Kidney (tissue), 13 donors: ENCODE measurements at regions not wholly inside any gene's neighbourhood (a gene's known extent, or its start where the extent isn't known, plus 50 kb on each side); places are given as distances from the start of the nearest gene placed in this dataset.

Experiments
- DNase-seq, 5 donors: peaks; one replicate each; pipeline ENCODE4 v3.0.0-alpha.2; 2013 to 2020
- FAIRE-seq: peaks from 2 replicates; lab custom pipeline; 2012; peaks lifted over from hg19 to GRCh38; lab: Jason Lieb, UNC
- H3K27ac ChIP-seq, 2 donors: one replicate each; pipeline ENCODE4 v1.7.0; 2013; ENCODE audit warnings: low read depth in 2 of 2, low read length in 2 of 2, inconsistent platforms in 1 of 2
- H3K27me3 ChIP-seq: one replicate; pipeline ENCODE4 v1.7.1; 2013; ENCODE audit warnings: low read length, inconsistent platforms; ENCODE audit not compliant: control insufficient read depth, insufficient read depth
- H3K36me3 ChIP-seq, 3 donors: one replicate each; pipeline versions ENCODE4 v1.7.0 to v1.7.1; 2013; ENCODE audit warnings: low read length in 3 of 3, control low read depth in 1 of 3, inconsistent platforms in 1 of 3; ENCODE audit not compliant: insufficient read depth in 3 of 3, control insufficient read depth in 2 of 3
- H3K4me1 ChIP-seq, 3 donors: one replicate each; pipeline versions ENCODE4 v1.7.0 to v1.7.1; 2013; ENCODE audit warnings: low read length in 3 of 3, inconsistent platforms in 1 of 3, low read depth in 1 of 3; ENCODE audit not compliant: control insufficient read depth in 2 of 3, insufficient read depth in 2 of 3
- H3K4me3 ChIP-seq, 3 donors: one replicate each; pipeline versions ENCODE4 v1.7.0 to v1.8.1; 2013; ENCODE audit warnings: low read length in 3 of 3, control low read depth in 1 of 3, inconsistent platforms in 1 of 3
- H3K9ac ChIP-seq, 3 donors: one replicate each; pipeline versions ENCODE4 v1.7.0 to v1.7.1; 2013; ENCODE audit warnings: low read length in 3 of 3, control low read depth in 1 of 3, inconsistent platforms in 1 of 3
- H3K9me3 ChIP-seq, 3 donors: one replicate each; pipeline versions ENCODE4 v1.7.0 to v1.7.1; 2013; ENCODE audit warnings: low read length in 3 of 3, control low read depth in 1 of 3, inconsistent platforms in 1 of 3; ENCODE audit not compliant: control insufficient read depth in 2 of 3, insufficient read depth in 1 of 3
- CTCF ChIP-seq: IDR thresholded peaks from 3 replicates; pipeline ENCODE4 v1.5.1; 2012; ENCODE audit warnings: mild to moderate bottlenecking, moderate library complexity, borderline replicate concordance; ENCODE audit not compliant: insufficient read depth; ENCODE audit errors: extremely low read depth
- intact Hi-C: fragments of 100-400 bp; cut with DNase I; formaldehyde crosslinking; loops from one replicate; pipeline ENCODE4 v1.11.1; 2022
- donor health status: control.
- donor health status: control.
- donor health status: control.
- donor health status: control.
- donor health status: control.
- donor health status: DM: yes; HTN: yes; CAD: no.
- donor health status: Normal renal cell carcinoma (clear cell type).

GRCh38 chr16:77057161-77057774, 133.7 kb upstream of the MON1B start:
- Histone ChIP-seq H3K9me3 (no peaks in the 10 kb centered on the region), H3K4me1 (no peaks in the 10 kb centered on the region), H3K27ac (no peak overlapping the region), H3K27me3 (no peaks in the 10 kb centered on the region), H3K4me3 (no peak overlapping the region), H3K9ac (no peak overlapping the region), H3K36me3 (no peaks in the 10 kb centered on the region)
- DNase-seq (peak in 2 of 5 donors; percentile 33 to 42), FAIRE-seq (no peak)
- intact Hi-C loops: no loop called here
- no peak for TF ChIP-seq CTCF

DNA sequence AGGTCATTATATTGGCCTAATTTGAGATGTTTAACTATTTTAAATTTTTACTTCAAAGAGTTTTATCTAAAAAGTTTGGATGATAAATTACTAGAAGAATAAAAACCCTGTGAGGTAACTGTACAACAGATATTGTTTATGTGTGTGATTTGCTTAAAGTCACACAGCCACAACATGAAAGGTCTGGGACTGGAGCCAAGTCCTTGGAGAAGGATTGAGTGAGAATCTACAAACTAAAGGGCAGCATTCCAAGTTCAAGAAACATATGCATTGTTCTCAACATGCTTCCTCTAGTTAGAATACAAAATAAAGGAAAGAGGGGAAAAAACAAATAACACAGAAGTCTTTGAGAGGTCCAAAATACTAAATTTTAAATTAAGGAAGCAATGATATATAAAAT, 131.5 kb upstream of the MON1B start:
- Histone ChIP-seq H3K27ac (no peak overlapping the region), H3K9me3 (no peaks in the 10 kb centered on the region), H3K4me1 (peaks cover 0 to 2% (median 0%) of the 10 kb centered on the region in 3 donors), H3K27me3 (no peaks in the 10 kb centered on the region), H3K36me3 (no peaks in the 10 kb centered on the region), H3K4me3 (no peak overlapping the region), H3K9ac (no peak overlapping the region)
- DNase-seq (peak in 2 of 5 donors; percentile 41 to 84), FAIRE-seq (no peak)
- no peak for TF ChIP-seq CTCF
- intact Hi-C loops: no loop called here

DNA sequence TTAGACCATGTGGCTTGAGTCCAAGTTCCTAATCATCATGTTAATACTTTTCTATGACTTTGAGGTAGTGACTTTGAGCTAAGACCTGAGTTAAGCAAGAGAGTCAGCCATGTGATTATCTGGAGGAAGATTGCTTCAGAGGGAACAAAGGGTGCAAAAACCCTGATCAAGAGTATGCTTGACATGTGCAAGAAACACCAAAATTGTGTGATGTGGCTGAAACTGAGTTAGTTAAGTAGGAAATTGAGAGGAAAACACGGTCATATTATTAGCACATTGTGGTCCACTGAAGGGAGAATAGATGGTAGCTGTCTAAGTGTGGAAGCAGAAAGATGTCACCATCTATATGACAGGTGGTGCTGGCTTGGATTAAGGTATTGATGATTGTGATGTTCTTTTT, 130.4 kb upstream of the MON1B start:
- FAIRE-seq: no peak
- Histone ChIP-seq H3K27ac (no peak overlapping the region), H3K4me3 (no peak overlapping the region), H3K27me3 (no peaks in the 10 kb centered on the region), H3K36me3 (no peaks in the 10 kb centered on the region), H3K9me3 (no peaks in the 10 kb centered on the region), H3K9ac (no peak overlapping the region), H3K4me1 (peaks cover 0 to 2% (median 0%) of the 10 kb centered on the region in 3 donors)
- TF ChIP-seq CTCF: no peak
- intact Hi-C loops: no loop called here
- DNase-seq: no peak
